ENCODE measurements at regions not wholly inside any gene's neighbourhood (a gene's known extent, or its start where the extent isn't known, plus 50 kb on each side); places are given as distances from the start of the nearest gene placed in this dataset.

GRCh38 chr17:70313086-70313852 is 143.9 kb downstream of the KCNJ2 start:
- H3K23ac ChIP-seq (ENCODE audit: low read depth, low read length) = peak overlapping the region; percentile 20; the same call in 1 of the 2 replicates
- no peak overlapping the region for H3K56ac ChIP-seq (ENCODE audit: extremely low read depth, insufficient read depth, low read length)
- no peak overlapping the region for H2BK20ac ChIP-seq (ENCODE audit: low read depth, low read length)
- H3K27ac ChIP-seq (ENCODE audit: insufficient read depth, low read length) = no peak overlapping the region
- H3K27me3 ChIP-seq (ENCODE audit: control insufficient read depth, insufficient read depth, low read length) = no peaks in the 10 kb centered on the region
- H2AFZ ChIP-seq (replicated peaks; ENCODE audit: low read length, poor library complexity) = no peak overlapping the region
- no peaks in the 10 kb centered on the region for H3K4me1 ChIP-seq (ENCODE audit: control insufficient read depth, insufficient read depth, low read length)
- H3K36me3 ChIP-seq (ENCODE audit: control insufficient read depth, insufficient read depth, low read length) = no peaks in the 10 kb centered on the region
- peak overlapping the region; percentile 81; the same call in 1 of the 3 replicates for H2BK15ac ChIP-seq (ENCODE audit: low read depth, low read length)
- H3K9me1 ChIP-seq (ENCODE audit: insufficient read depth, low read length) = peaks cover 5% of the 10 kb centered on the region; the same call in 1 of the 2 replicates
- peak overlapping the region; percentile 36 for H3K4ac ChIP-seq (ENCODE audit: low read depth, low read length)
- 0 out of 4 replicates have a peak overlapping the region, but pooled peaks of 1 of the 2 experiments have one; percentile 49 for H4K8ac ChIP-seq (ENCODE audit: low read depth in 2 of 2, low read length in 2 of 2)
- H3K9ac ChIP-seq (ENCODE audit: low read depth, low read length) = no peak overlapping the region
- H2AK9ac ChIP-seq (replicated peaks; ENCODE audit: low read depth, low read length, poor library complexity) = no peak overlapping the region
- H3K14ac ChIP-seq (replicated peaks; ENCODE audit: low read depth, low read length) = 0 out of 2 replicates have a peak overlapping the region, but pooled peaks have one; percentile 68
- TF ChIP-seq USF2 (IDR thresholded peaks at IDR 0.05; ENCODE audit: low read depth, low read length) (no peak), MAFK (IDR thresholded peaks at IDR 0.05; ENCODE audit: low read depth, low read length) (0 out of 2 replicates have a peak, but pooled peaks have one; percentile 1), CEBPB (IDR thresholded peaks at IDR 0.05; ENCODE audit: low read depth, low read length) (no peak), POLR2A (IDR thresholded peaks at IDR 0.05; ENCODE audit: low read depth, low read length) (no peak), MAZ (IDR thresholded peaks at IDR 0.05; ENCODE audit: borderline replicate concordance, low read depth, low read length) (no peak), SMC3 (IDR thresholded peaks at IDR 0.05; ENCODE audit: low read depth, low read length) (no peak), ELK1 (IDR thresholded peaks at IDR 0.05; ENCODE audit: borderline replicate concordance, low read depth, low read length) (no peak), BHLHE40 (IDR thresholded peaks at IDR 0.05; ENCODE audit: low read depth, low read length) (no peak)
- no peak overlapping the region for H3K18ac ChIP-seq (ENCODE audit: low read depth, low read length)
- peak overlapping the region; percentile 70; the same call in 1 of the 2 replicates for H2BK120ac ChIP-seq (ENCODE audit: low read depth, low read length)
- H3K4me3 ChIP-seq (ENCODE audit: insufficient read depth, low read depth, low read length) = no peak overlapping the region
- peak overlapping the region; percentile 88 for H2BK5ac ChIP-seq (ENCODE audit: low read depth, low read length, poor library complexity, severe bottlenecking)
- peak overlapping the region; percentile 75 for H3K4me2 ChIP-seq (ENCODE audit: low read depth, low read length)
- H4K20me1 ChIP-seq (ENCODE audit: insufficient read depth, low read length) = no peaks in the 10 kb centered on the region
- H4K91ac ChIP-seq (ENCODE audit: insufficient read depth, low read depth, low read length) = no peak overlapping the region
- no CpG with 5 or more reads among the region's 11 CpGs for WGBS, 2 experiments (ENCODE audit: extremely low coverage in 2 of 2, insufficient read length in 1 of 2)
- no TSS peak for BruUV-seq (replicated peaks)
- no peak overlapping the region for H2AK5ac ChIP-seq (ENCODE audit: low read depth, low read length)
- peak; percentile 83 for ATAC-seq (ENCODE audit: low read depth)
- peak; percentile 86 for DNase-seq
- no peaks in the 10 kb centered on the region for H3K9me3 ChIP-seq (ENCODE audit: control insufficient read depth, insufficient read depth, low read length)
- H4K5ac ChIP-seq (ENCODE audit: low read depth, low read length) = no peak overlapping the region
- H3K79me1 ChIP-seq (ENCODE audit: low read depth in 1 of 2, low read length in 2 of 2) = no peaks in the 10 kb centered on the region
- in situ Hi-C loops (cut with MboI; ENCODE audit: low sequenced_read_pairs) = no loop called here
- dilution Hi-C loops (cut with HindIII; ENCODE audit: low sequenced_read_pairs, unreplicated experiment) = no loop called here
- CTCF ChIA-PET = no interaction called here
- intact Hi-C loops (cut with micrococcal nuclease) = no loop called here
- POLR2A ChIA-PET (ENCODE audit: unreplicated experiment) = no interaction called here

Data from IMR-90 (cell line).